Motor neuron (in vitro differentiated cells): ENCODE measurements at regions not wholly inside any gene's neighbourhood (a gene's known extent, or its start where the extent isn't known, plus 50 kb on each side); places are given as distances from the start of the nearest gene placed in this dataset.
A peak's percentile ranks its signal among the peaks of the same experiment; 100 is the strongest.

Experiments
- ATAC-seq, 8 experiments: fragments of 200-7000 bp; cut with Tn5 transposase; replicated peaks in 6 of 8; 2 replicates each; pipeline ENCODE4 v1.8.0; 2021; ENCODE audit warnings: mild to moderate bottlenecking in 8 of 8, moderate library complexity in 8 of 8
- H3K27ac ChIP-seq, 2 donors: fragments of 250-450 bp; sonication (Bioruptor Pico); 2 replicates each; pipeline ENCODE4 v1.9.0; 2021; ENCODE audit warnings: antibody characterized with exemption in 2 of 2, mild to moderate bottlenecking in 2 of 2, moderate library complexity in 1 of 2
- H3K4me1 ChIP-seq, 2 donors: fragments of 250-450 bp; sonication (Bioruptor Pico); replicated peaks in 1 of 2; 2 replicates each; pipeline ENCODE4 v1.6.1; 2021; ENCODE audit warnings: antibody characterized with exemption in 2 of 2, mild to moderate bottlenecking in 2 of 2, moderate library complexity in 1 of 2
- H3K4me3 ChIP-seq, 5 donors: fragments of 250-450 bp; sonication (Bioruptor Pico); 2 replicates each; pipeline ENCODE4 v1.9.0; 2021; ENCODE audit warnings: antibody characterized with exemption in 5 of 5, mild to moderate bottlenecking in 5 of 5, moderate library complexity in 4 of 5
- WGBS, 10 experiments: fragments of 450-650 bp; shearing (Covaris generic); methylation state at CpG; one replicate each; pipeline ENCODE4 v1.0.0; 2022; 5-methylcytosine and 5-hydroxymethylcytosine counted together
- in situ Hi-C, 9 experiments: fragments of 400-800 bp; cut with MboI; loops; one replicate each; pipeline ENCODE4 v1.15.0; 2021; ENCODE audit warnings: low sequenced_read_pairs in 9 of 9, low pct_unique_long_range_greater_than_20kb in 2 of 9; ENCODE audit not compliant: unreplicated experiment in 9 of 9

DNA sequence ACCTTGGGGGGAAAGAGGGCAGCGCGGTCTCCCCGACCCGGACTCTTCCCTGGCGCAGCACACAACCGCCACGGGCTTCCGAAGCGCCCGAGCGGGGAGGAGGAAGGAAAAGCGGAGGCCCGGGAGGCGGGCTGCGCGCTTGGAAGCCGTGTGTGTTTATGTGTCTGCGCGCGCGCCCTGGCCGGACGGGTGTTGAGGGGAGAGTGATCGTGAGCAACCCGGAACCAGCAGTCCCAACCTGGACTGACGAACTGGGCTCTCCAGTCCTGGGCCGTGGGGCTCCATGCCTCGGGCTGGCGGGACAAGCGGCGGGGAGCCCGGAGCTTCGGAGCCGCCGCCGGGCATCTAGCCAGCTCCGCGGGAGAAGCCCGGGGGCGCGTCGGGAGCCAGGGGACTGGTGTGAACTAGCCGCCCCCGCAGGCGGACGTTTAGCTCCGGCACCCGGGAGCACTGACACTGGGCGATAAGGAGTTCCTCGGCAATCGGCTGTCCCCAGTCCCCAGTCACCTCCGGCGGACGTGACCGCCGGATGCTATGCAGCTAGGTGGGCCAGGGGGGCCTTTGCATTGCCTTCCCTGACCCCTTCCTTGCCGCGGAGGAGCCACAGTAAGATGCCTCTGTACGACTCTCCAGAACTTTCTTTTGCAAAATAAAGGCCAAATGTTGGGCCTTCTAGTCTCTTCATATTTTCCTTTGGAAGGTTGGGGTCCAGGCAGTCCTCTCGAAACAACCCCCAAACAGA is 74.8 kb upstream of the BCOR start:
- peak in 3 of 8 experiments; percentile 8 to 15 (median 10) for ATAC-seq
- 3 to 59% methylated on average over 4 to 6 of the region's 60 CpGs; no CpG with 5 or more reads in 8 of the 10 experiments for WGBS, 10 experiments
- in situ Hi-C loops, result no loop called here
- Histone ChIP-seq H3K27ac (peak overlapping the region; percentile 19 to 66), H3K4me3 (peak overlapping the region in 4 of 5 donors; percentile 8 to 24 (median 10)), H3K4me1 (peaks cover 74 to 85% of the 10 kb centered on the region in 2 donors)

DNA sequence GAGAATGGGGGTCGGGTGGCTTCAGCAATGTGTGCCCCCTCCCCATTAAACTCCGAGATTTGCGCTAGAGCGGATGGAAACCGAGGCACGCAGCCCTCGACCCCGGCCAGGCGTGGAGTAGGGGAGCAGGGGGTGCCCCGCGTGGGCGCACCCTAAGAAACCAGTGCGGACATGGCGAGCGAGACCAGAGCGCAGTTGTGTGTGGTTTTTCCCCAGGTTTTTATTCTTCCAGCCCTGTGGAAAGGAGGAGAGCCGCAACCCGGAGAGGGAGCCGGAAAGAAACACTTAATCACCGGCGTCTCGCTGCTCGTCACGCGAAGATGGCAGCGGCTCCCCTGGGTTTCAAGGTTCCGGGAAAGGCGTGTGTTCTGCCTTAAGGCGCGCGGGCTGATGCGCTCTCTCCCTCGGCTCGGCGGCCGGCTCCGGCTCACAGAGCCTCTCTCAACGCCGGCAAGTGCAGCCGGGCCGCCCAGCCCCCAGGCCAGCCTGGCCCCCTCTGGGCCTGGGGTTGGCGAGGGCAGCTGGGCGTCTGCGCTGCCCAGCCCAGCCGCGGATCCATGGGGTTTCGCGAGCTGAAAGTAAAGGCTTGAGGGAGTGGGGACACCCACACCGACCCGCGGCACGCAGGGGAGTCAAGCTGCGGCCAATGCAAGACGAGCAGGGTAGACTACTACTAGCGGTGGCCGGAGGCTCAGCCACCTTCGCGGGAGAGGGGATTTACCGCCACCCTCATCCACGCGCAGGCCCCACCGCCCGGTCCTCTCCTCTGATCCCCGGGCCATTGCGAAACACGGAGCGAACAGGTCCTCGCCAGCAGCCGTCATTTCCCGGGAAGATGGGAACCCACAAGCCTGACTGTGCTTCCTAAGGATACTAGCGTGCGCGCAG is 74.0 kb upstream of the BCOR start:
- peak in 6 of 8 experiments; percentile 3 to 40 (median 10) for ATAC-seq
- in situ Hi-C loops, result no loop called here
- peak overlapping the region in 4 of 5 donors; percentile 8 to 24 (median 10) for H3K4me3 ChIP-seq
- 0 to 68% methylated on average over 1 to 3 of the region's 73 CpGs; no CpG with 5 or more reads in 8 of the 10 experiments for WGBS, 10 experiments
- H3K4me1 ChIP-seq, result peaks cover 82 to 89% of the 10 kb centered on the region in 2 donors
- peak overlapping the region; percentile 19 to 66 for H3K27ac ChIP-seq

DNA sequence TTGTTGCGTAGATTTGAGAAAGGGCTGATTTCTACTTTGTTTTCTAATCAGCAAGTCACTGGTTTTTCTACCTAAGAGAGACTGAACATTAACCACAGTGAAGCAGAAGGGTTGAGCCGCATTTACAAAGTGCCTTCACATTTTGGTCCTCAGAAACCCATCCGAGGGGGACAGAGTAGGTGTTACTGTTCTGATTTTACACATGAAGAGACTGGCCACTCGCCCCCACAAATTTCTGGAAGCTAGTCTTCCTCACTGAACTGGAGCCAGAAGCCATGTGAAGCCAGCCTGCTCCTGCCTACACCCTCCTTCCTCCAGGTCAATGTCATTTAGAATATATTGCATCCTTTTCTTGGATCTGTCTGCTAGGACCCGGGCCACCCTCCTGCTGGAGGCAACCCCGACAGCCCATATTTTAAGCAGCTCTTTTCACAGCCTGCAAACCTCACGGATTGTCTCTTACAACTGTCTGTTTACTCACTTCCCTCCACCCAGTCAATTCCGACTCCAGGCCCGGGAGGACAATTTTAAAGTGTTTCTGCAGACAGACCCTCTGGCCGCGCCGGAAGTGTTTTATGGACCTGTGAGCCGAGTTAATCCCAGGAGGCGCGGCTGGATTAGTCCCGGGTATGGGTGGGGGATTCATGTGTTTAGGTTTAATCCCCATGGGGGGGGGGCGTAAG is 73.2 kb upstream of the BCOR start:
- peaks cover 88 to 91% of the 10 kb centered on the region in 2 donors for H3K4me1 ChIP-seq
- H3K4me3 ChIP-seq, result no peak overlapping the region
- 0 to 100% (median 28%) methylated on average over 1 to 5 of the region's 17 CpGs; no CpG with 5 or more reads in 1 of the 10 experiments for WGBS, 10 experiments
- in situ Hi-C loops, result no loop called here
- peak overlapping the region; percentile 19 to 53 for H3K27ac ChIP-seq
- ATAC-seq, result peak in 3 of 8 experiments; percentile 3 to 8 (median 6)

DNA sequence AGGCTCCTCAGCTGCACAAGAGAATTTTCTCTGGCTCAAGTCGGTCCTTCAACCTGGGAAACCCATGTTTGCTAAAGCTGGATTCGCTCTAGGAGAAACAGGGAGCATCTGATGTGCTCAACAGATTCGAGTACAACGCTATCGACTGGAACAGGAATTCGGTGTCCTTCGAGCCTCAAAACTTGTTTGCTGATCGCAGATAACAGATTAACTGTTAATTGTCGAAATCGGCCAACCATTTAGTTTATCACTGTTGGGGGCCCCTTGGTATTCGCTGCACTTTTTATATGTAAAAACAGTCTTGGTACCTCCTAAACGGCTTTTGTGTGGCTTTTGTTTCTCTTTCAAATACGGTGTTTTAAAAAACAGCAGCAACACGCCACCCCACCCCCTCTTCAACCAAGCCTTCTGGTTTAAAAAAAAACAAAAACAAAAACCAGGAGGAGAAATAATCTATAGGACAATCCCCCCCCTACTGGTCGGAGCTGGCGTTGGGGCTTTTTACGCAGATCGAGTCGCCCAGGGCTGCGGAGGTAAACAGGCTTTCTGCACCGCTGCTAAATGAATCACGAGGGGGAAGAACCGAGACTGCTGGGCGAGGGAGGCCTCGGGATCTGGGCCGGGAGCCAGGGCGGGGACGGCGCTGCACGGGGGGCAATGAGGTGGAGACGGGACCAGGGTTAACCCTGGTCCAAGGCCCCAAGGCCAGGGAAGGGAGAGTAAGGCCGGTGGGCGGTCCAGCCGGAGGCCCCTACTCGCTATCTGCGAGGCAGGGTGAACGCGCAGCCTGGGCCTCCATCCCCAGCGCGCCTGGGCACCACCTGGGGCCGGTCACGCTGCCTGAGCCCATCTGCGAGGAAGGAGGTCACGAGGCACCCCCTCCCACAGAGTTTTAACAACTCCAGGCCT is 71.7 kb upstream of the BCOR start:
- Histone ChIP-seq H3K4me3 (peak overlapping the region in 1 of 5 donors; percentile 27), H3K27ac (peak overlapping the region; percentile 85 to 93), H3K4me1 (peaks cover 86 to 90% of the 10 kb centered on the region in 2 donors)
- WGBS, 10 experiments, result 2 to 96% (median 15%) methylated on average over 5 to 12 of the region's 44 CpGs; no CpG with 5 or more reads in 5 of the 10 experiments
- ATAC-seq, result peak in 5 of 8 experiments; percentile 59 to 68 (median 63)
- in situ Hi-C loops, result no loop called here

GRCh38 chrX:40168480-40169011 is 70.8 kb upstream of the BCOR start:
- in situ Hi-C loops, result no loop called here
- peak overlapping the region in 3 of 5 donors; percentile 19 to 27 (median 25) for H3K4me3 ChIP-seq
- 36% methylated on average over 5 of the region's 39 CpGs; no CpG with 5 or more reads in 9 of the 10 experiments for WGBS, 10 experiments
- peak in 5 of 8 experiments; percentile 42 to 59 (median 50) for ATAC-seq
- peaks cover 81 to 82% of the 10 kb centered on the region in 2 donors for H3K4me1 ChIP-seq
- peak overlapping the region; percentile 85 to 93 for H3K27ac ChIP-seq

GRCh38 chrX:40167850-40168479 is 70.2 kb upstream of the BCOR start:
- 17 to 36% methylated on average over 1 to 17 of the region's 46 CpGs; no CpG with 5 or more reads in 8 of the 10 experiments for WGBS, 10 experiments
- peak overlapping the region; percentile 2 to 27 (median 19) for H3K4me3 ChIP-seq
- H3K27ac ChIP-seq, result peak overlapping the region; percentile 85 to 93
- peak in 5 of 8 experiments; percentile 43 to 51 (median 49) for ATAC-seq
- in situ Hi-C loops, result no loop called here
- H3K4me1 ChIP-seq, result peaks cover 76 to 81% of the 10 kb centered on the region in 2 donors

GRCh38 chrX:40167233-40167849 is 69.6 kb upstream of the BCOR start:
- WGBS, 10 experiments, result 20 to 58% (median 40%) methylated on average over 1 to 30 of the region's 41 CpGs; no CpG with 5 or more reads in 6 of the 10 experiments
- ATAC-seq, result no peak

DNA sequence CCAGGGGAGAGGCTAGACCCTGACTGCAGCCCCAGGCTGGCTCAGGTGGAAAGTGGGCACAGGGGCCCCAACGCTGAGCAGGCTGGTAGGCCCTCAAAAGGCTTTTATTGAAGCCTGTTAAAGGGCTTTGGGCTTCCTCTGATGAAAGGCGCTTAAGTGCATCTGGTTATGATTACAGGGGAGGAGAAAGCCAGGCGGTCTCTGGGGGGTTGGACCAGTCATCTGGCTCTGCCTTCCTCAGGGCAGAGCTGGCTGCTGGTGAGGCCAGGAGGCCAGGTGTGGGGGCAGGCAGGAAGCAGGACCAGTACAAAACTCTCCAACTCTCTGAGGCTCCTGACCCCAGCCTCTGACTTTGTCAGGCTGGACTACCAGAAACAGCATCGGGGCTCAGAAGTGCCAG is 68.8 kb upstream of the BCOR start:
- in situ Hi-C loops, result no loop called here
- ATAC-seq, result peak in 3 of 8 experiments; percentile 41 to 72 (median 60)

More at GRCh38 chrX:40167233-40167849, 69.6 kb upstream of the BCOR start:
- H3K4me1 ChIP-seq, result peaks cover 69 to 77% of the 10 kb centered on the region in 2 donors
- in situ Hi-C loops, result no loop called here
- peak overlapping the region; percentile 2 to 27 (median 19) for H3K4me3 ChIP-seq
- peak overlapping the region; percentile 85 to 93 for H3K27ac ChIP-seq

DNA sequence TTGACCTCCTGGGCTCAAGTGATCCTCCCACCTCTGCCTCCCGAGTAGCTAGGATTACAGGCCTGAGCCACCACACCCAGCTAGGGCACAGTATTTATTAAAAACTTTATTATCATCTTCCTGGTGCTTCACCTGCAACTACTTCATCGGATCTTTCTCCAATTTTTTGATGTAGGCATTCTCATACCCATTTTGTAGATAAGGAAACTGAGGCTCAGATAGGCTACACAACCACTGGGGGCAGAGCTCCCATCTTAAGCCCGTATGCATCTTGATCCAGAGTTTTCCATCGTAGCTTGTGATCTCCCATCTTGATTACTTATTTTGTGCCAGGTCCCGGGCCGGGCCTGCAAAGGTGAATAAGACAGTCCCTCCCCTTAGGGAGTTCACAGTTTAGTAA is 68.1 kb upstream of the BCOR start:
- in situ Hi-C loops, result no loop called here
- Histone ChIP-seq H3K4me3 (no peak overlapping the region), H3K27ac (no peak overlapping the region), H3K4me1 (peaks cover 55 to 62% of the 10 kb centered on the region in 2 donors)
- WGBS, 10 experiments, result 20 to 33% methylated on average over 1 of the region's 6 CpGs; no CpG with 5 or more reads in 8 of the 10 experiments
- no peak for ATAC-seq

More for the DNA sequence above, 68.8 kb upstream of the BCOR start:
- Histone ChIP-seq H3K4me3 (no peak overlapping the region), H3K4me1 (peaks cover 62 to 69% of the 10 kb centered on the region in 2 donors), H3K27ac (no peak overlapping the region)
- WGBS, 10 experiments, result 0 to 20% (median 14%) methylated on average over 1 of the region's 4 CpGs; no CpG with 5 or more reads in 7 of the 10 experiments

DNA sequence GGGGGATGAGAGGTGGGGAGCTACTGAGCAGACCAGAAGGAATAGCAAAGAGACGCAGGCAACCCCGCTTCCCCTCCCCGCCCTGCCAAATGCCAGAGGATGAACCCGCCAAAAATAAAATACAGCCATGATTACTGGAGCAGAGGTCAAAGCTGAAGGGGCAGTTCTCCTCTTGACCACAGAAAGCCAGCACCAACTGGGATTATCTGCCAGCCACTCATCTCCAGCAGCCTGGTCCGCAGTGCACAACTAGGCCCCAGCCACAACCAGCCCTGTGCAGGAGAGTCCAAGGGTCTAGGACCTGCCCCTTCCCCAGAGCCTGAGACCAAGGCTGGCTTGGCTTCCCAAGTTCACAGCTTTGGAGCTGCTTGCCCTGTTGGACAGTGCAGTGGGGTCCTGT is 67.4 kb upstream of the BCOR start:
- in situ Hi-C loops, result no loop called here
- peaks cover 48 to 56% of the 10 kb centered on the region in 2 donors for H3K4me1 ChIP-seq

GRCh38 chrX:40164751-40165150 is 67.0 kb upstream of the BCOR start:
- in situ Hi-C loops, result no loop called here
- WGBS, 10 experiments, result 40 to 80% methylated on average over 1 of the region's 3 CpGs; no CpG with 5 or more reads in 8 of the 10 experiments
- H3K4me1 ChIP-seq, result peaks cover 43 to 52% of the 10 kb centered on the region in 2 donors
- no peak for ATAC-seq
- no peak overlapping the region for H3K27ac ChIP-seq
- H3K4me3 ChIP-seq, result no peak overlapping the region

More for the DNA sequence above, 67.4 kb upstream of the BCOR start:
- ATAC-seq, result no peak
- H3K27ac ChIP-seq, result no peak overlapping the region
- no peak overlapping the region for H3K4me3 ChIP-seq
- no CpG with 5 or more reads among the region's 5 CpGs for whole genome bisulfite sequencing, 10 experiments
